Activated naive CD4-positive, alpha-beta T cell treated with anti-CD3 and anti-CD28 coated beads for 36 hours (primary cell): ENCODE measurements at regions not wholly inside any gene's neighbourhood (a gene's known extent, or its start where the extent isn't known, plus 50 kb on each side); places are given as distances from the start of the nearest gene placed in this dataset.

Source experiments
- CTCF ChIA-PET: fragments of 350-600 bp; sonication (Branson Sonifier 250); formaldehyde crosslinking; loops from one replicate; lab custom pipeline; 2021; ENCODE audit warnings: antibody characterized with exemption; lab: Charles Lee
- DNase-seq: peaks from one replicate; pipeline ENCODE4 v3.0.0-alpha.2; 2020
- H3K27ac Mint-ChIP-seq: one replicate; pipeline ENCODE4 v1.8.0; 2021; ENCODE audit warnings: mild to moderate bottlenecking, mixed read lengths
- H3K27me3 Mint-ChIP-seq: one replicate; pipeline ENCODE4 v1.8.0; 2021; ENCODE audit warnings: low read depth, mixed read lengths
- H3K36me3 Mint-ChIP-seq: one replicate; pipeline ENCODE4 v1.8.0; 2021; ENCODE audit warnings: low read depth, mixed read lengths
- H3K4me1 Mint-ChIP-seq: one replicate; pipeline ENCODE4 v1.8.0; 2021; ENCODE audit warnings: low read depth, mixed read lengths
- H3K4me3 Mint-ChIP-seq: one replicate; pipeline ENCODE4 v1.8.0; 2021; ENCODE audit warnings: mild to moderate bottlenecking, moderate library complexity, mixed read lengths
- H3K9me3 Mint-ChIP-seq: one replicate; pipeline ENCODE4 v1.8.0; 2021; ENCODE audit warnings: mixed read lengths
- intact Hi-C: fragments of 100-400 bp; cut with micrococcal nuclease; formaldehyde crosslinking; loops from one replicate; pipeline ENCODE4 v1.15.1; 2023

- intact Hi-C loops, result loop anchor here (10.0 kb wide), 2 partner anchors 988 to 1992 kb away; no protein-coding TSS in a partner anchor
- Mint-ChIP-seq H3K9me3 (no peaks in the 10 kb centered on the region), H3K27ac (no peak overlapping the region), H3K27me3 (no peaks in the 10 kb centered on the region), H3K36me3 (no peaks in the 10 kb centered on the region), H3K4me1 (no peaks in the 10 kb centered on the region), H3K4me3 (no peak overlapping the region)
- DNase-seq, result no peak
- CTCF ChIA-PET, result no interaction called here
Measured at GRCh38 chr5:93916872-93917271, 175.5 kb upstream of the POU5F2 start.

GRCh38 chr5:93915142-93915553 lies 173.7 kb upstream of the POU5F2 start:
- Mint-ChIP-seq H3K27ac (no peak overlapping the region), H3K9me3 (no peaks in the 10 kb centered on the region), H3K4me3 (no peak overlapping the region), H3K4me1 (no peaks in the 10 kb centered on the region), H3K36me3 (no peaks in the 10 kb centered on the region), H3K27me3 (no peaks in the 10 kb centered on the region)
- DNase-seq, result no peak
- intact Hi-C loops, result loop anchor here (1.0 to 10.0 kb wide), 5 partner anchors 308 to 1990 kb away; partner anchors contain the start of gene NR2F1-AS1
- CTCF ChIA-PET, result interaction anchor here (1.0 to 1.3 kb wide), 3 partner anchors 9 to 308 kb away, joined by 3 to 5 read pairs (median 4); no protein-coding TSS in a partner anchor

- no peaks in the 10 kb centered on the region for H3K36me3 Mint-ChIP-seq
- H3K4me3 Mint-ChIP-seq, result no peak overlapping the region
- H3K27me3 Mint-ChIP-seq, result no peaks in the 10 kb centered on the region
- H3K4me1 Mint-ChIP-seq, result no peaks in the 10 kb centered on the region
- no peak for DNase-seq
- CTCF ChIA-PET, result interaction anchor here (1.5 to 1.8 kb wide), 2 partner anchors 13 to 111 kb away, joined by 4 to 5 read pairs; no protein-coding TSS in a partner anchor
- intact Hi-C loops, result loop anchor here (10.0 kb wide), 2 partner anchors 993 to 1987 kb away; no protein-coding TSS in a partner anchor
- no peak overlapping the region for H3K27ac Mint-ChIP-seq
- H3K9me3 Mint-ChIP-seq, result no peaks in the 10 kb centered on the region
Measured at GRCh38 chr5:93911609-93912008, 170.2 kb upstream of the POU5F2 start.

GRCh38 chr5:93909356-93909755 lies 168.0 kb upstream of the POU5F2 start:
- H3K4me1 Mint-ChIP-seq, result no peaks in the 10 kb centered on the region
- DNase-seq, result peak; percentile 4
- H3K27ac Mint-ChIP-seq, result no peak overlapping the region
- no peaks in the 10 kb centered on the region for H3K27me3 Mint-ChIP-seq
- H3K36me3 Mint-ChIP-seq, result no peaks in the 10 kb centered on the region
- no peaks in the 10 kb centered on the region for H3K9me3 Mint-ChIP-seq
- intact Hi-C loops, result loop anchor here (5.0 kb wide), 1 partner anchor 107 kb away; no protein-coding TSS in a partner anchor
- no peak overlapping the region for H3K4me3 Mint-ChIP-seq
- CTCF ChIA-PET, result no interaction called here

- DNase-seq, result no peak
- H3K9me3 Mint-ChIP-seq, result no peaks in the 10 kb centered on the region
- H3K27me3 Mint-ChIP-seq, result no peaks in the 10 kb centered on the region
- CTCF ChIA-PET, result interaction anchor here (0.9 kb wide), 1 partner anchor 10 kb away, joined by 3 read pairs; no protein-coding TSS in a partner anchor
- H3K4me3 Mint-ChIP-seq, result no peak overlapping the region
- no peaks in the 10 kb centered on the region for H3K36me3 Mint-ChIP-seq
- intact Hi-C loops, result loop anchor here (5.0 kb wide), 1 partner anchor 103 kb away; no protein-coding TSS in a partner anchor
- no peak overlapping the region for H3K27ac Mint-ChIP-seq
- H3K4me1 Mint-ChIP-seq, result no peaks in the 10 kb centered on the region
Measured at GRCh38 chr5:93904917-93905316, 163.5 kb upstream of the POU5F2 start.

GRCh38 chr5:93902288-93902687 lies 160.9 kb upstream of the POU5F2 start:
- Mint-ChIP-seq H3K4me3 (no peak overlapping the region), H3K27ac (no peak overlapping the region), H3K4me1 (no peaks in the 10 kb centered on the region), H3K27me3 (no peaks in the 10 kb centered on the region), H3K36me3 (no peaks in the 10 kb centered on the region), H3K9me3 (no peaks in the 10 kb centered on the region)
- intact Hi-C loops, result no loop called here
- CTCF ChIA-PET, result interaction anchor here (0.6 kb wide), 1 partner anchor 59 kb away, joined by 3 read pairs; no protein-coding TSS in a partner anchor
- no peak for DNase-seq

GRCh38 chr5:93899026-93899600 lies 157.7 kb upstream of the POU5F2 start:
- H3K27me3 Mint-ChIP-seq, result no peaks in the 10 kb centered on the region
- no peak overlapping the region for H3K27ac Mint-ChIP-seq
- DNase-seq, result no peak
- no peaks in the 10 kb centered on the region for H3K9me3 Mint-ChIP-seq
- no peak overlapping the region for H3K4me3 Mint-ChIP-seq
- intact Hi-C loops, result loop anchor here (5.0 kb wide), 1 partner anchor 277 kb away; no protein-coding TSS in a partner anchor
- CTCF ChIA-PET, result interaction anchor here (0.6 to 1.4 kb wide), 8 partner anchors 10 to 279 kb away, joined by 3 to 5 read pairs (median 4); no protein-coding TSS in a partner anchor
- H3K4me1 Mint-ChIP-seq, result no peaks in the 10 kb centered on the region
- H3K36me3 Mint-ChIP-seq, result peaks cover 3% of the 10 kb centered on the region

GRCh38 chr5:93894601-93895354 lies 153.4 kb upstream of the POU5F2 start:
- Mint-ChIP-seq H3K27me3 (no peaks in the 10 kb centered on the region), H3K27ac (no peak overlapping the region), H3K9me3 (no peaks in the 10 kb centered on the region), H3K4me1 (no peaks in the 10 kb centered on the region), H3K4me3 (no peak overlapping the region), H3K36me3 (peaks cover 3% of the 10 kb centered on the region)
- no peak for DNase-seq
- intact Hi-C loops, result loop anchor here (5.0 kb wide), 2 partner anchors 272 to 287 kb away; no protein-coding TSS in a partner anchor
- CTCF ChIA-PET, result interaction anchor here (0.5 to 1.3 kb wide), 3 partner anchors 10 to 480 kb away, joined by 3 to 5 read pairs (median 3); no protein-coding TSS in a partner anchor

- H3K27ac Mint-ChIP-seq, result no peak overlapping the region
- H3K36me3 Mint-ChIP-seq, result peaks cover 3% of the 10 kb centered on the region
- H3K9me3 Mint-ChIP-seq, result no peaks in the 10 kb centered on the region
- no peak for DNase-seq
- intact Hi-C loops, result loop anchor here (5.0 kb wide), 1 partner anchor 286 kb away; no protein-coding TSS in a partner anchor
- no peaks in the 10 kb centered on the region for H3K4me1 Mint-ChIP-seq
- CTCF ChIA-PET, result no interaction called here
- H3K4me3 Mint-ChIP-seq, result no peak overlapping the region
- no peaks in the 10 kb centered on the region for H3K27me3 Mint-ChIP-seq
Measured at GRCh38 chr5:93893075-93893474, 151.7 kb upstream of the POU5F2 start.

- Mint-ChIP-seq H3K9me3 (no peaks in the 10 kb centered on the region), H3K27me3 (no peaks in the 10 kb centered on the region), H3K36me3 (peaks cover 3% of the 10 kb centered on the region), H3K27ac (no peak overlapping the region), H3K4me1 (peaks cover 4% of the 10 kb centered on the region), H3K4me3 (no peak overlapping the region)
- intact Hi-C loops, result loop anchor here (5.0 kb wide), 1 partner anchor 285 kb away; no protein-coding TSS in a partner anchor
- CTCF ChIA-PET, result no interaction called here
- no peak for DNase-seq
Measured at GRCh38 chr5:93892481-93892880, 151.1 kb upstream of the POU5F2 start.

- DNase-seq, result no peak
- Mint-ChIP-seq H3K4me1 (peaks cover 9% of the 10 kb centered on the region), H3K27ac (no peak overlapping the region), H3K4me3 (no peak overlapping the region), H3K36me3 (peaks cover 3% of the 10 kb centered on the region), H3K27me3 (no peaks in the 10 kb centered on the region), H3K9me3 (no peaks in the 10 kb centered on the region)
- CTCF ChIA-PET, result no interaction called here
- intact Hi-C loops, result loop anchor here (5.0 kb wide), 1 partner anchor 284 kb away; no protein-coding TSS in a partner anchor
Measured at GRCh38 chr5:93891491-93892480, 150.4 kb upstream of the POU5F2 start.
